HG03103 (cell line): ENCODE measurements at regions not wholly inside any gene's neighbourhood (a gene's known extent, or its start where the extent isn't known, plus 50 kb on each side); places are given as distances from the start of the nearest gene placed in this dataset.
"Not testable (repeated sequence)": the region's sequence is repeated elsewhere in the genome, so short reads cannot be mapped to it uniquely, and the experiment has no call there.

Source experiments
- ATAC-seq: cut with Tn5 transposase; IDR thresholded peaks from one replicate; pipeline ENCODE4 v1.9.1; 2021; ENCODE audit warnings: low read depth; ENCODE audit not compliant: unreplicated experiment

DNA sequence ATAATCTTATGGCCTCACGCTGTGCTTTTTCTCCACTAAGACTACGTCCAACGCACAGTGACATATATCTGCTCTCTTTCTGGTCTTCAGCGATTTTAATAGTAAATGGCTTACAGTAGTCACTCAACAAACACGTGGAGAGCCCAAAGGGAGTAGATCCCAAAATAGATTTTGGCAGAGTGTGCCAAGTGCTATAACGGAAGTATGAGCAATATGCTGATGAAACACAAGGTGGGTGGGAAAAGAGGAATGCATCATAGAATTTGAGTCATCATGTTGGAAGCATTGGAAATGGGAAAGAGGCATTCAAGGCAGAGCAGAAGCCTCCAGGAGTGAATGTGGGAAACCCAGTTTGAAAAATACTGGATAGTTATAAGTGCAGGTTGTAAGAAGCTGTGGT lies 129.1 kb upstream of the LDB2 start:
- no peak for ATAC-seq

DNA sequence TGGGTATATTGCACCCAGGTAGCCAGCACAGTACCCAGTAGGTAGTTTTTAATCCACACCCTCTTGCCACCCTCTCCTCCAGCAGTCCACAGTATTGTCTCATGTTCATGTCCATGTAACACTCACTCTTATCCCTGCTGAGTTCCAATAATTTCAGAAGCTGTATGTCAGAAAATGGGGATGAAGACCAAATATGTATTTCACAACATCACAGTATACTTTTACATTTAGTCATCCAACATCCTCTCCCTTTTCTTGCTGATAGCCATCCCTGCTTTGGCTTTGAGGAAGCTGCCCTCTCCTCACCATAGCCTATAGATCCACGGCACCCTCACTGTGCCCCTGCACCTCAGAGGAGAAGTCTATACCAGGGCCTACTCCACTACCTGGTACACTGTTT lies 126.0 kb upstream of the LDB2 start:
- ATAC-seq = no peak

DNA sequence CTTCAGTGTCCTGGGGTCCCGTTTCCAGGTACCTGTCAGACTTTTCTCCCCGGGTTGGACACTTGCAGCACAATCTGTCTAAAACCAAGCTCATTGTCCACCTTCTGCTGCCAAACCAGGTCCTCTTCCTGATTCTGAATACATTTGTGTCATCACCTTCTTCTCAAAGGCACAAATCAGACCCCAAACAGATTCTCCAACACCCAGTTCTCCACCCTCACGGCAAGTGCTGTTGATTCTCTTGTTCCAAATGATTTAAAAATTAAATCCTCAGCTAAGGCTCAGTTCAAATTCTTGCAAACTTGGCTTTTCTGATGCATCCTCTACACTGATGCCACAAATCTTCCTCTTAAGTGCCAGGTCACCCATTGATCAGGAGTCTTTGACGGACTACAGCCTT lies 122.5 kb upstream of the LDB2 start:
- no peak for ATAC-seq

DNA sequence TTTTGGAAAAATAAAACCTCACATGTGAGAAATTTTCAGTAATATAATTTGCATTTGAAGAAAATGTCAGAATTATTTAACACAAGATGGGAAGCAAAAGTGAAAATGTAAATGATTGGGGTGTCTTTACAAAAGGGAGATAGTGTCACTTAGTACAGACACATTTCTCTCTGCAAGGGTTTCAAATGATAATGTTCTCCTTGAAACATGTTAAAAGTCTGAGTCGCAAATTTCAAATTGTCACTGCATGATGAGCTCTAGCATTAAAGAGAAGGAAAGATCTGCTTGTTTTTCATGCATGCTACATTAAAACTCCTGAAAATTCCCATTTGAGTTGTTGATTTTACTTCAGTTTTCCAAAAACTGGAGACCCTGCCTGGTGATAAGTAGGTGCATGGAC lies 122.0 kb upstream of the LDB2 start:
- no peak for ATAC-seq

DNA sequence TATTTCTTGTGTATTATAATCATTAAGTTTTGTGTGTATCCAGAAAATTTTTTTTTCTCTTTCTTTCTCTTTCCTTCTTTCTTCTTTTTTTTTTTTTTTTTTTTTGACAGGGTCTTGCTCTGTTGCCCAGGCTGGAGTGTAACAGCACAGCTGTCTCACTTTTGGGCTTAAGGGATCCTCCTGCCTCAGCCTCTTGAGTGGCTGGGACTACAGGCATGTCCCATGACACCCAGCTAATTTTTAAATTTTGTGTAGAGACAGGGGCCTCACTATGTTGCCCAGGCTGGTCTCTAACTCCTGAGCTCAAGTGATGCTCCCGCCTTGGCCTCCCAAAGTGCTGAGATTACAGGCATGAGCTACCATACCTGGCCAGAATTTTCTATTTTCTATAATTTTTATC lies 120.2 kb upstream of the LDB2 start:
- not testable (repeated sequence) for ATAC-seq

DNA sequence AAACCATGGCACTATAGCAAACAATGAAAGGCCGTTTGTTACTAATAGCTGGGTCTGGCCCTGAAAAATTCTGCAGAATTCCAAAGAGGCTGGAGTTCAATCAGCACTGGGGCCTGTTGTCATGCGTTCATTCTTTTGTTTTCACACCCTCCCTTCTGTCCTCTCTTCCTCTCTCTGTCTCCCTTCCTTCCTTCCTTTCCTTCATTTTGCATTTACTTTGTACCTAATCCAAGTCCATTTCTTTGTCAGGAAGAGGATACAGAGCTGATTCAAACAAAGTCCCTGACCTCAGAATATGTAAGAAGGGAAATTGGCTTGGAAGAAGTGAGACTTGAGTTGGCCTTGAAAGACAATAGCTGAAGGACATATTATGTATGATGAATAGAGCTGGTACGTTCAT lies 119.6 kb upstream of the LDB2 start:
- no peak for ATAC-seq

DNA sequence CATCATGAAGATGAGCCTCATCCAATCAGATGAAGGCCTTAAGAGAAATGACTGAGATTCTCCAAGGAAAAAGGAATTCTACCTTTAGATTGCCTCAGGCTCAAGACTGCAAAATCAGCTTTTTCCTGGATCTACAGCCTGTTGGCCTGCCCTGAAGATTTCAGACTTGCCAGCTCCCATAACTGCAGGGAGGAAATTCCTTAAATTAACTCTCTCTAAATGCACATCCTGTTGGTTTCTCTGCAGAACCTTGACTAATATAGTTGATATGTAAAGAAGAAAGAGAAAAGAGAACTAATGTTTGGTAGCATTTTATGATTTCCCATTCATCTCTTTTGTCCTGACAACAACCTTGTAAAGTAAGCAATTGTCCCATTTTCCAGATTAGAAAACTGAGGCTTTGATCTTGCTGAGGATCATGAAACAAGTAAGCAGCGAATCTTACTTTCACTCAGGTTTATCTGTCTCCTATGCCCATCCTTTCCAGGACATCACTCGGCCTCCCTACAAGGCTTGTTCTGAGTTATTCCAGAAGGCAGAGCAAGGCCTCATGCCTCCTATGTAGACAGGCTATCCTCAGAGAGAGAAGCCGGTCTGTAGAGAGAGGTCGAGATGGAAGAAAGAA lies 115.0 kb upstream of the LDB2 start:
- no peak for ATAC-seq

DNA sequence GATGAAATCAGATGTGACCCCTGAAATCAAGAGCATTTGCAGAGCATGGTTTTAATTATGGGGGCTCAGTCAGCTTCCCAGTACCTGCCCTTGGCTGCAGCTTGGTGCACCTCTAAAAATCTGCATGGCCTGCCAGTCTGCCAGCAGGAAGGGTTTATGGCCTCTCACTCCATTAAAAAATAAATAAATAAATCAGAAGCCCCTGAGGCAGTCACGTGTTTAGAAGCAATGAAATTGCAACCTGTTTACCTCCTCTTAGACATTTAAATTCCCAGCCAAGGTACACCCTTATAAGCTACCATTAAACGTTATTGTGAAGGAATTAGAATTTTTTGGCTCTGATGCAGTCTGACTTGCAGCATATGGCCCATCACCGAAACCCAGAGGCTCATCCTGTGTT lies 114.0 kb upstream of the LDB2 start:
- ATAC-seq = no peak

DNA sequence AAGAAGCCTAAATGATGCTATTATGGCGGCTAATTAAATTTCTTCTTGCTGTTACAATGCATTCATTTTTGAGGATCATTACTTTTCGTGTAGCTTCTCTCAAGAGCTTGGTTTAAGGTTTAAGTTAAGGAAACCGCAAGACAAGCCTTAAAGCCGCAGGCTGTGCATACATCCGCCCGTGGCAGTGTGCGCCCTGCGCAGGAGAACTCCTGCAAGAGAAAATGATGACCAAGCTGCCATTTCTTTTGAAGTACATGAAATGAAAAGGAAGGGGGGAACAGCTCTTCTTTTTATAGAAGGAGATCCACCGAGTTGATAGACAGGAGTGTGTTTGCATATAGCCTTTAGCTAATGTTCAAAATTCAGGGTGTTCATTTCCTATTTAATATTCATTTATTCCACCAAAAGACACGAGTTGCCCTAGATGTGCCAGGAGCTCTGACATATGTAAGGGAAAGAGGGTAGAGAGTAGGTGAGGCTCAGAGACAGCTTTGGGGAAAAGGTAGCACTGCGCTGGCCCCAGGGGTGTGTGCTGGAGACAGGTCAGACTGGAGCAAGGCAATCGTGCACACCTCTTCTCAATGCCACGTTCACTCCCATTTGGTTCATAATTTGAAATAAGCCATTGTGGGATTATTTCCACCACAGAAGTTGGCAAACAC lies 112.1 kb upstream of the LDB2 start:
- ATAC-seq = no peak

DNA sequence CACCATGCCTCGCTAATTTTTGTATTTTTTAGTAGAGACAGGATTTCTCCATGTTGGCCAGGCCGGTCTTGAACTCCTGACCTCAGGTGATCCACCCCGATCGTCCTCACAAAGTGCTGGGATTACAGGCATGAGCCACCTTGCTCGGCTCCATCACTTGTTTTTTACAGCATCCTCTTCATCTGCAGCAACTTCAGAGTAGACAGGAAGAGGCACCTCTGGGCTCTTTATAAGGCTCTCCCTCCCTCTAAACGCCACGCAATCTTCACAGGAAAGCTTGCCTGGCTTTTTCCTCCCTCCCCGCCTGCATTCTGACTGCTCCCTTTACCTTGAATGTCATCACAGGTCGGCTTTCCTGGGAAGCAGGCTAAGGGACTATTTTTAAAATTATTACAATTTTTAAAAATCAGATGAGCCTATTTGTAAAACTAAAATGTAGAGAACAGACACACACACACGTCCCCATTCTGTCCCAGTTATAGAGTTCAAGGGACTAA lies 111.5 kb upstream of the LDB2 start:
- ATAC-seq = no peak

DNA sequence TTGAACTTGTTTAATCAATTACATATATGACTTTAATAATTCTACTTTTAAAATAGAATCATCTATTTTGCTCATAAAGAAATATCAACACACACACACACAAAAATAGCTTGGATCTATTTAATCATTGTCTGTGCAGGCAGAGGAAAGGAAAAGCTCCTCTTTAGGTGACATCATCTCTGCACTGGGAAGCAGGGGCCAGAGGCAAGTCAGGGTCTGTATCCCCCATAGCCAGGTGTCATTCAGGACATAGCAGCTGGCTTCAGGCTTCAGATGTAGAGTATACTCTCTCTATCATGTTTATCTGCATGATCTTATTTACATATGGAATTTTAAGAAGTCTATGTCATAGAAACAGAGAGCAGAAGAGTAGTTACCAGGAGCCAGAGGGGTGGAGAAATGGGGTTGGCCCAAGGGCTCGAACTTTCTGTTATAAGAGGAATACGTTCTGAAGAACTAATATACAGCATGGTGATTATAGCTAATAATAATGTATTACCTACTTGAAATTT lies 110.4 kb upstream of the LDB2 start:
- ATAC-seq = no peak

DNA sequence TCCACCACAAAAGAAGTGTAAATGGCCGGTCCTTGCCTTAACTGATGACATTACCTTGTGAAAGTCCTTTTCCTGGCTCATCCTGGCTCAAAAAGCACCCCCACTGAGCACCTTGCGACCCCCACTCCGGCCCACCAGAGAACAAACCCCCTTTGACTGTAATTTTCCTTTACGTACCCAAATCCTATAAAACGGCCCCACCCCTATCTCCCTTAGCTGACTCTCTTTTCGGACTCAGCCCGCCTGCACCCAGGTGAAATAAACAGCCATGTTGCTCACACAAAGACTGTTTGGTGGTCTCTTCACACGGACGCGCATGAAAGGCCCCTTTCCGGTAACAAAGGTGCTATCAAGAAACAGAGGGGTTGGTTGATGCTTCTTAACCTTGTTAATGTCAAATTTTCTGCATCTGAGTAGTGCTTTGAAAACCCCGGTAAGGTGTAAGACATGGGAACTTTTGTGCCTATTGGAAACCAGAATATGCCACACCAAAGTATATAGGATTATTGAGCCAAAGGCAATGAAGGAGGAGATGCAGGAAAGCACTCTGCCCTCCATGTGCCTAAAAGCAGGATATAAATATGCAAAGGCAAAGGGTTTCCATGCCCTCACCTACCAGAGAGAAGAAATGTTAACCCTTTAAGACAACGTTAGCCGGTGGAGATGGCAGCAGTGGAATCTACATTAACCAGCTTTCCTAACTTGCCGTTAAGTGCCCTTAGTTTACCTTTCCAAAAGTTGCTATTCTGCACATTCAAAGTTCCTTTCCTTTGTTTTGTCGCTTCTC lies 105.4 kb upstream of the LDB2 start:
- not testable (repeated sequence) for ATAC-seq

DNA sequence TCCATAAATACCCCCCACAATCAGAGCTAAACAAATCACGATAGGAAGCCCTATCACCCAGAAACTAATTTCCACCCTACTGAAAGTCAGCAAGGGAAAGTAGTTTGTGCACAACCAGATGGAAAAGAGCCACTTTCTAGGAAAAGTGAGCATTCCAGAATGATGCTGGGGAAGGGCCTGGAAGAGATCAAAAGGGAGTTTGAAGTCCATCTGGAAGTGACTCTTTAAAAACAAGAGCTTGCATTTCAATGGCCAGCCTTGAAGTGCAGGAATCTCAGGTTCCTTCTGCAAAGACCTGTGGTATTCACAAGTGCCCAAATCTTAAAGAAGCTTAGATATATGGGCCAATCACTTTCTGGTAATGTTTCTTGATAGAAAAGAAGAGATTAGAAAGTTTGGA lies 97.0 kb upstream of the LDB2 start:
- no peak for ATAC-seq

DNA sequence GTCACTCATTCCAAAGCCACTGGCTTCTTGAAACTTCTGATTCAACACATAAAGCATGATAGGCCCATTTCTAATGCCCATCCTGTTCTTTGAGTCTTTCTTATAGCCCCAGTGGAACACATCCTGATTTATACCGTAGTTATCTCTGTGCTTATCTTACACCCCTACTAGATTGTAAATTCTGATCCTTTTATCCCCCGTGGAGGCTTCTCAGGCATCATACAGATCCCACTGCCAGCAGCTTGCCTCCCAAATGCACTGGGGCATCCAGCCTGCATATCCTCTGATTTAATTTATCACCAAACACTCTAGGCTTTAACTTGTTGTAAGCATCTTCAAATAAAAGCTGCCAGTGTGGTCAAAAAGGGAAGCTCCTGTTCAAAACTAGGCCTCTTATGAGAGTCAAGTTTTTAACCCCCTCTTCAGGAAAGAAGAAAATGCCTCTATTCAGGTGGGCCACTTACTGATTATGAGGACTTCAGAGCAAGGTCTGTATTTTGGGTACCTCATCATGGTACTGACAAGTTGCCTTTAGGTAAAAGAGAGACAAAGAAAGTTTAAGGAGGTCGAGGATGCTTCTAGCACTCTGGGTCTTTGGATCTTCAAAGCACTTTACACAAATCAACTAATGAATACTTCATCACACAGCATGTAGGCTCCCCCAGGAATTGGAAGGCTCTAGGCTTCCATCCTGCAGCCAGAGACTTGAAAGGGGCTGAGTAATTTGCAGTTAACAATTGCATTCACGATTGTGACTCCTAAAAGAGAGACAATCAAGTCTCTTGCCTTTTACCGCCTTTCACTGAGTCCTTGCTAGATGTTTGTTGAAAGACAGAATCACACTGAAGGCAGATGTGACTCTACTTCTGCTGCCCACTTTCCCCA lies 95.8 kb upstream of the LDB2 start:
- ATAC-seq = no peak

DNA sequence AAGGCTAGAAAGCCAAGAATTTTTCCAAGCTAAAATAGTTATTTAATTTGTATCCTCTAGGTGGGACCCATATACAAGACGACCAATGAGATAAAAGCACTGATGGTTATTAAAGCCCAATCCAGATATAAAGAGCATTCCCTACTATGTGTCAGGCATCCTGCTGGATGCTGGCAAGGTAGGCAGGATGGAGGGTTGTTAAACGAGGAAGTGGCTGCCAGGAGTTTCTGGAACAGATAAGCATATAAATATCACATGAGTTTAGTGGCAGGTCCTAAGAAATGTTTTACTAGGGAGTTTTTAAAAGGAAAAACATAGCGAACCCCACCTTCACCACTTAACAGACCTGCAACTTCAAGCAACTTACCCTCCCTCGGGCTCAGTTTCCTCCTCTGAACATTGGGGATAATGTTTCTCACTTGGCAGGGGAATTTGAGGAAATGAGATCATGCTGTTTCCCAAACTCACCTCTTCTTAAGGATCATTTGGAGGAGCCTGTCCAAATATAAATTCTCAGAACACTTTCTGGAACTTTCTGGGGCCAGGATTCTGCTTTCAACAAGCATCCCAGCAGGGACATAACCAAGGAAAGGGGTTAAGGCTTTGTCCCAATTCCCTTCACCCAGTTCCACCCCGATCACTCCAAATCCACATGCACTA lies 94.3 kb upstream of the LDB2 start:
- ATAC-seq = no peak

DNA sequence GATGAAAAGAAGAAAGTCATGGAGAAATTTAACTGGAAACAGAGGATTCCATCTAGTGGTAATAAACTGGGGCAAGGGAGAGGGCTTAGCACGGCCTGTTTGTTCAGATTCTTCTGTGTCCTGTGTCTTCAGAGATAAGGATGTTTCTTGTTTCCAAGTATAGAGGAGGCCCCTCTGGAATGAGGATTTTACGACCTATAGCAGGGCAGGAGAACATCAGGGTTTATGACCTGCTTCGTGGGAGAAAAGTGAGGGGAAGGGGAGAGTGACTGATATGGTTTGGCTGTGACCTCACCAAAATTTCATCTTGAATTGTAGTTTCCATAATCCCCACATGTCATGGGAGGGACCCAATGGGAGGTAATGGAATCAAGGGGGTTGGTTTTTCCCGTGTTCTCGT lies 93.0 kb upstream of the LDB2 start:
- no peak for ATAC-seq

DNA sequence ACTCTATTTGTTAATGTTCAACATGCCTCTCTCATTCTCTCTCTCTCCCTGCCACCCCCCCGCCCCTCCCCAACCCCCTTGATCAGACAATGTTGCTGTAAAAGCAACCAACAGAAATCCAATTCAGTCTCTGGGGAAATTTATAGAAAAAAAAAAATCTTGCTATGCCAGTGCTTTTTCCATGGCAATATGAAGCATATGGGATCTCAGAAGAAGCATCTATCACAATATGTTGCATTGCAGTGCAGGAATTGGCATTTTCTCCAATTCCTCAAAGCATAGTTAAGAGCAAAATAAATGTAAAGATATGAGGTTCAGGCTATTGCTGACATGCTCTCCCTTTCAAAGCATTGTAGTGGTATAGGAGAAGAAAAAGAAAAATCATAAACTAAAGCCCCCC lies 90.9 kb upstream of the LDB2 start:
- ATAC-seq = no peak

DNA sequence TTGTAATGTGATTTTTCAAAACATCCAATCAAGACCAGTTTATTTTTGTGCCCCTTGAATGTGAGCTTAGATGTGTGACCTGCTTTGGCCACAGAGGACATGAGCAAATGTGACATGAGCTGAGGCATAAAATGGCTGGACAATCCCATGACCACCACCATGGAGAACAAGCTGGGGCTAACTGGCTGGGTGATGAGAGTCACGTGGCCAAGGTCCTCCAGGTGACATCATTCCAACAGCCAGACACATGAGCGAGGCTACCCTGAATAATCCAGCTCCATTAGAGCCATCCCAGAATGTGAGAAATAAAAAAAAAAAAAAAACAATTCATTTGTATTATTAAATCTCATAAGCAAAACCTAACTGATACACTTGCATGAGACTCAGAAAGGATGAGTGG lies 90.4 kb upstream of the LDB2 start:
- no peak for ATAC-seq

DNA sequence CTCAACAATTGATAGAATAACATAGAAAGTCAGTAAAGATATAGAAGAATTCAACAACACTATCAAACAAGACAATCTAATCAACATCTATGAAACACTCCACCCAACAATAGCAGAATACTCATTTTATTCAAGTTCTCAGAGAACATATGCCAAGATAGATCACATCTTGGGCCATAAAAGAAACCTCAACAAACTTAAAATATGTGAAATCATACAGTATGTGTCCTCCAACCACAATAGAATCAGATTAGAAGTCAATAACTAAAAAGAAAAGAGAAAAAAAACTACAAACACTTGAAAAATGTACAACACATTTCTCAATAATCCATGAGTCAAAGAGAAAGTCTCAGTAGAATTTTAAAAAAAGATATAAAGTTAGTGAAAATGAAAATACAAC lies 78.6 kb upstream of the LDB2 start:
- no peak for ATAC-seq

DNA sequence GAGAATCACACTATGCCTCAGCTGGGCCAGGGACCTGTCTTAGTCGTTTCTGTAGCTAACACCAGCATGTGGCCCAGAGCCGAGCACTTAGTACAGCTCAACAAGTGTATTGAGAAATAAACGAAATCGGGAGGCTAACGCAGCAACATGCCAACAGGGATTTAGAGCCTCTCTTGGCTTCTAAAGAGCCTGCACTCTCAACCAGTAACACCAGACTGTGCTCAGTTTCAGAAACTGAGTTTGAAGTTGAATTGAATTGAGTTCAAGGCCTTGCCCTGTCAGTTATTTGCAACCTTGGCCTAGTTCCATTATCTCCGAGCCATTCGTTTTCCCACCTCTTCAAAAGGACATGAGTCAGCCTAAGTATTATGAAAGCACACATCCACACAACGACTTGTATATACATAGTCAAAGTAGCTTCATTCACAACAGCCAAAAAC lies 71.3 kb upstream of the LDB2 start:
- ATAC-seq = no peak
